ENCODE measurements at regions not wholly inside any gene's neighbourhood (a gene's known extent, or its start where the extent isn't known, plus 50 kb on each side); places are given as distances from the start of the nearest gene placed in this dataset.

- TF ChIP-seq, protein P1, sequence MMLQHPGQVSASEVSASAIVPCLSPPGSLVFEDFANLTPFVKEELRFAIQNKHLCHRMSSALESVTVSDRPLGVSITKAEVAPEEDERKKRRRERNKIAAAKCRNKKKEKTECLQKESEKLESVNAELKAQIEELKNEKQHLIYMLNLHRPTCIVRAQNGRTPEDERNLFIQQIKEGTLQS (IDR thresholded peaks at IDR 0.05): no peak
- no peak for TF ChIP-seq CTCF (IDR thresholded peaks at IDR 0.05; ENCODE audit: low read depth, low read length, missing input control)
- no peak for TF ChIP-seq SP1 (IDR thresholded peaks at IDR 0.05)
- TF ChIP-seq, protein P2, sequence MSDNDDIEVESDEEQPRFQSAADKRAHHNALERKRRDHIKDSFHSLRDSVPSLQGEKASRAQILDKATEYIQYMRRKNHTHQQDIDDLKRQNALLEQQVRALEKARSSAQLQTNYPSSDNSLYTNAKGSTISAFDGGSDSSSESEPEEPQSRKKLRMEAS (IDR thresholded peaks at IDR 0.05): no peak
- no peak for TF ChIP-seq GABPA (IDR thresholded peaks at IDR 0.05 in 1 of 2, conservative IDR thresholded peaks at IDR 0.05 in 1 of 2)
Observed at GRCh38 chr3:62990704-62991413, 115.6 kb upstream of the CADPS start.

Data from liver (tissue), 3 donors.